GM12865 (cell line): ENCODE measurements at regions not wholly inside any gene's neighbourhood (a gene's known extent, or its start where the extent isn't known, plus 50 kb on each side); places are given as distances from the start of the nearest gene placed in this dataset.

Source experiments
- DNase-seq: peaks from one replicate; pipeline ENCODE4 v3.0.0; 2010; ENCODE audit warnings: low read depth
- H3K4me3 ChIP-seq: 2 replicates; pipeline ENCODE4 v1.5.1; 2011; ENCODE audit warnings: mild to moderate bottlenecking, low read depth, low read length, control low read depth
- CTCF ChIP-seq: IDR thresholded peaks from 2 replicates; pipeline ENCODE4 v1.5.1; 2011; ENCODE audit warnings: low read length, control low read depth, low read depth, inconsistent platforms; ENCODE audit not compliant: insufficient read depth; ENCODE audit errors: missing control alignments

- DNase-seq, result no peak
- no peak for TF ChIP-seq CTCF
- no peak overlapping the region for H3K4me3 ChIP-seq
These were observed 177.1 kb upstream of the FSTL4 start for GRCh38 chr5:133789428-133789827.

GRCh38 chr5:133788121-133788520, 175.8 kb upstream of the FSTL4 start:
- TF ChIP-seq CTCF, result no peak
- no peak overlapping the region for H3K4me3 ChIP-seq
- no peak for DNase-seq

DNA sequence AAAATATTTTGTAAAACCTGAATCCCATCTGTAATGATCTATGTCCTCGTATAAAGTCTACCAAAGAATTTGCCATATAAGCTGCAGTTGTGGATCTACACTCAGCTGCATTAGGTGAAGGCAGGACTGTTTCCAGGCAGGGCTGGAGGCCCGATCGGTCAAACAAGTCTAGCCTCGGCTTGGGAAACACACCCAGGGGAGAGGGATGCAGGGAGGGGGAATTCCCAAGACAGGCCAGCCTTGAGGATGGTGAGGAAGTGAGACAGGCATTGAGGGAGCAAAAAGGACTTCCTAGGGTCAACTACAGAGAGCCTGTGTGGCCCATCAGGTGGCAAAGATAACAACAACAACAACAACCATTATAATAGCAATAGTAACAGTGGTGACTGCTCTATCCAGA, 174.1 kb upstream of the FSTL4 start:
- no peak for TF ChIP-seq CTCF
- no peak for DNase-seq
- no peak overlapping the region for H3K4me3 ChIP-seq

- H3K4me3 ChIP-seq, result no peak overlapping the region
- DNase-seq, result no peak
- no peak for TF ChIP-seq CTCF
These were observed 172.8 kb upstream of the FSTL4 start for GRCh38 chr5:133785182-133785581.

- no peak for TF ChIP-seq CTCF
- no peak overlapping the region for H3K4me3 ChIP-seq
- no peak for DNase-seq
These were observed 171.1 kb upstream of the FSTL4 start for GRCh38 chr5:133783481-133783880.

GRCh38 chr5:133782736-133783135, 170.4 kb upstream of the FSTL4 start:
- no peak overlapping the region for H3K4me3 ChIP-seq
- TF ChIP-seq CTCF, result no peak
- no peak for DNase-seq

GRCh38 chr5:133781436-133782225, 169.3 kb upstream of the FSTL4 start:
- TF ChIP-seq CTCF, result no peak
- H3K4me3 ChIP-seq, result no peak overlapping the region
- no peak for DNase-seq
